ENCODE measurements at regions not wholly inside any gene's neighbourhood (a gene's known extent, or its start where the extent isn't known, plus 50 kb on each side); places are given as distances from the start of the nearest gene placed in this dataset.

- TF ChIP-seq MAX (IDR thresholded peaks at IDR 0.05) (no peak), TCF12 (IDR thresholded peaks at IDR 0.05; ENCODE audit: low read depth) (no peak), TEAD4 (IDR thresholded peaks at IDR 0.05) (no peak), CEBPB (IDR thresholded peaks at IDR 0.05) (no peak), TAF1 (IDR thresholded peaks at IDR 0.05; ENCODE audit: low read depth) (no peak), NFIC (IDR thresholded peaks at IDR 0.05) (no peak), YY1 (IDR thresholded peaks at IDR 0.05; ENCODE audit: low read depth) (no peak)
Observed at GRCh38 chrX:27404366-27404765, 58.8 kb downstream of the PPP4R3C start.

DNA sequence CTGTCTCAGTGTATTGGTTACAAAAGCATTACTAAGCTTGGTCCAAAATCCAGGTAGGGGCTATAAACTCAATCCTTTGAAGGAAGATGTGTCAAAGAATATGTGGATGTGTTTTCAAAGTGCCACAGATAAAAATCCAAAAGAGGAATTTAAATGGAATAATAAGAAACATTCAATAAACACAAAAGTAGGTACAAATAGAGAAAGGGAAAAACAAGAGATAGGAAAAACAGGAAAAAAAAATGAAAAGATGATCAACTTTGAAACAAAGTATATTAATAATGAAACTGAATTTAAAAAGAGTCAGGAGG, 64.0 kb downstream of the PPP4R3C start:
- TF ChIP-seq EP300 (IDR thresholded peaks at IDR 0.05; ENCODE audit: borderline replicate concordance), result no peak
- no peak for TF ChIP-seq CEBPB (IDR thresholded peaks at IDR 0.05)
- no peak for TF ChIP-seq TAF1 (IDR thresholded peaks at IDR 0.05; ENCODE audit: low read depth)
- no peak for TF ChIP-seq TEAD4 (IDR thresholded peaks at IDR 0.05)
- TF ChIP-seq CREB1 (IDR thresholded peaks at IDR 0.05; ENCODE audit: low read depth), result no peak
- no peak for TF ChIP-seq MAX (IDR thresholded peaks at IDR 0.05)
- no peak for TF ChIP-seq YY1 (IDR thresholded peaks at IDR 0.05; ENCODE audit: low read depth)
- TF ChIP-seq TCF12 (IDR thresholded peaks at IDR 0.05; ENCODE audit: low read depth), result no peak
- no peak for TF ChIP-seq FOXM1 (IDR thresholded peaks at IDR 0.05; ENCODE audit: borderline replicate concordance, low read depth)
- no peak for TF ChIP-seq USF1 (IDR thresholded peaks at IDR 0.05)
- no peak for TF ChIP-seq NFIC (IDR thresholded peaks at IDR 0.05)
- no peak for TF ChIP-seq ZBTB7A (IDR thresholded peaks at IDR 0.05; ENCODE audit: low read depth)
- no peak for TF ChIP-seq REST (IDR thresholded peaks at IDR 0.05; ENCODE audit: low read depth)
- no peak for TF ChIP-seq EGR1 (IDR thresholded peaks at IDR 0.05)
- TF ChIP-seq RAD21 (IDR thresholded peaks at IDR 0.05; ENCODE audit: low read depth), result no peak

GRCh38 chrX:27391623-27392022, 71.5 kb downstream of the PPP4R3C start:
- TF ChIP-seq USF1 (IDR thresholded peaks at IDR 0.05) (no peak), TEAD4 (IDR thresholded peaks at IDR 0.05) (no peak), YY1 (IDR thresholded peaks at IDR 0.05; ENCODE audit: low read depth) (no peak)

GRCh38 chrX:27381419-27381818, 81.7 kb downstream of the PPP4R3C start:
- TF ChIP-seq TAF1 (IDR thresholded peaks at IDR 0.05; ENCODE audit: low read depth), result no peak

- TF ChIP-seq ZBTB7A (IDR thresholded peaks at IDR 0.05; ENCODE audit: low read depth), result no peak
- TF ChIP-seq TAF1 (IDR thresholded peaks at IDR 0.05; ENCODE audit: low read depth), result no peak
Observed at GRCh38 chrX:27380163-27380845, 82.8 kb downstream of the PPP4R3C start.

- no peak for TF ChIP-seq FOXM1 (IDR thresholded peaks at IDR 0.05; ENCODE audit: borderline replicate concordance, low read depth)
- TF ChIP-seq NFIC (IDR thresholded peaks at IDR 0.05), result no peak
- no peak for TF ChIP-seq MAX (IDR thresholded peaks at IDR 0.05)
- TF ChIP-seq TEAD4 (IDR thresholded peaks at IDR 0.05), result no peak
- TF ChIP-seq EGR1 (IDR thresholded peaks at IDR 0.05), result no peak
Observed at GRCh38 chrX:27354021-27354420, 109.1 kb downstream of the PPP4R3C start.

DNA sequence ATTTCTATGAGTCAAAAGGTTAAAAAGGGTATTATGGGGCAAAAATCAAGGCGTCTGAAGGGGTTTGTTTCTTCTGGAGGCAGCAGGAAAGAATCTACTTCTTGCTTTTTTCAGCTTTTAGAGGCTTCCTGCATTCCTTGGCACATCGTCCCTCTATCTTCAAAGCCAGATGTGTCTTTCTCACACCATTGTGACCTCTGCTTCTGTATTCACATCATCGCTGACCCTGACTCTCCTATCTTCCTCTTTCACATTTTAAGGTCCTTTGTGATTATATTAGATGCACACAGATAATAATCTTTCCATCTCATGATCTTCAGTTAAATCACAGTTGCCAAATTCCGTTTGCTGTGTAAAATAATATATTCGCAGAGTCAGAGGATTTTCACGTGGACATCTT, 112.7 kb downstream of the PPP4R3C start:
- TF ChIP-seq CEBPB (IDR thresholded peaks at IDR 0.05), result no peak
- no peak for TF ChIP-seq RAD21 (IDR thresholded peaks at IDR 0.05; ENCODE audit: low read depth)
- TF ChIP-seq USF1 (IDR thresholded peaks at IDR 0.05), result no peak
- TF ChIP-seq YY1 (IDR thresholded peaks at IDR 0.05; ENCODE audit: low read depth), result no peak
- no peak for TF ChIP-seq EGR1 (IDR thresholded peaks at IDR 0.05)
- TF ChIP-seq CREB1 (IDR thresholded peaks at IDR 0.05; ENCODE audit: low read depth), result no peak
- no peak for TF ChIP-seq MAX (IDR thresholded peaks at IDR 0.05)
- no peak for TF ChIP-seq REST (IDR thresholded peaks at IDR 0.05; ENCODE audit: low read depth)
- no peak for TF ChIP-seq TEAD4 (IDR thresholded peaks at IDR 0.05)
- no peak for TF ChIP-seq EP300 (IDR thresholded peaks at IDR 0.05; ENCODE audit: borderline replicate concordance)
- no peak for TF ChIP-seq TAF1 (IDR thresholded peaks at IDR 0.05; ENCODE audit: low read depth)
- no peak for TF ChIP-seq TCF12 (IDR thresholded peaks at IDR 0.05; ENCODE audit: low read depth)
- TF ChIP-seq NFIC (IDR thresholded peaks at IDR 0.05), result no peak
- no peak for TF ChIP-seq FOXM1 (IDR thresholded peaks at IDR 0.05; ENCODE audit: borderline replicate concordance, low read depth)
- no peak for TF ChIP-seq ZBTB7A (IDR thresholded peaks at IDR 0.05; ENCODE audit: low read depth)

Data from Ishikawa (cell line).